ENCODE measurements at regions not wholly inside any gene's neighbourhood (a gene's known extent, or its start where the extent isn't known, plus 50 kb on each side); places are given as distances from the start of the nearest gene placed in this dataset.
A peak's percentile ranks its signal among the peaks of the same experiment; 100 is the strongest.

DNA sequence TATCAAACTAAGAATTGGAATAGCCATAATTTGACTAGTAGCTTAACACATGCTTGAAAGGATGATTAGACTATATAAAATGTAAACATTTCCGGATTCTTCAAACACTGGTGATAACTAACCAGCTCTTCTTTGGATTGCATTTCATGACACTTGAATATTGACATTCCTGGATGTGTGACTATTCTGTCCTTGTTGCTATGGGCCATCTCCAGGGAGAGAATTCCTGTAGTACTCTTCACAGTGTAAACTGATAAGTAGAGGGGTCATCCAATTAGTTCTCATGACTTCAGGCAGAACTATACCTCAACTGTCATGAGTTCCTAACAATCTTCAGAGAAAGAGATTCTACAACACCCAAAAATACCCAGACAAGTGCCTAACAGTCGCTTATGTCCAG is 1026.7 kb upstream of the TENM3 start:
- DNase-seq (ENCODE audit: low read depth) (no peak), FAIRE-seq (no peak)
- Histone ChIP-seq H3K4me3 (ENCODE audit: insufficient read depth, low read depth, low read length) (no peak overlapping the region), H3K4me2 (ENCODE audit: low read length) (no peak overlapping the region), H2AFZ (ENCODE audit: low read depth, low read length) (no peak overlapping the region), H4K20me1 (ENCODE audit: insufficient read depth, low read length) (no peaks in the 10 kb centered on the region), H3K36me3 (ENCODE audit: insufficient read depth, low read length) (no peaks in the 10 kb centered on the region), H3K9ac (ENCODE audit: low read length) (no peak overlapping the region), H3K4me1 (ENCODE audit: insufficient read depth, low read length) (no peaks in the 10 kb centered on the region), H3K79me2 (ENCODE audit: insufficient read depth, low read length) (no peaks in the 10 kb centered on the region), H3K9me3 (ENCODE audit: insufficient read depth, low read depth, low read length) (no peaks in the 10 kb centered on the region), H3K27me3 (ENCODE audit: insufficient read depth, low read length) (no peaks in the 10 kb centered on the region), H3K27ac (ENCODE audit: low read depth, low read length) (no peak overlapping the region)
- no peak overlapping the region for H3K4me3 Mint-ChIP-seq (ENCODE audit: unreplicated experiment)
- no peaks in the 10 kb centered on the region for H3K36me3 Mint-ChIP-seq (ENCODE audit: low read depth, unreplicated experiment)
- no peaks in the 10 kb centered on the region for H3K4me1 Mint-ChIP-seq (ENCODE audit: low read depth, unreplicated experiment)
- H3K27ac Mint-ChIP-seq (ENCODE audit: unreplicated experiment) = no peak overlapping the region
- peaks cover under 1% of the 10 kb centered on the region for H3K9me3 Mint-ChIP-seq (ENCODE audit: unreplicated experiment)
- no peaks in the 10 kb centered on the region for H3K27me3 Mint-ChIP-seq (ENCODE audit: low read depth, unreplicated experiment)
- TF ChIP-seq EZH2 (IDR thresholded peaks at IDR 0.05; ENCODE audit: insufficient read depth, low read length) = no peak
- TF ChIP-seq, protein P1, sequence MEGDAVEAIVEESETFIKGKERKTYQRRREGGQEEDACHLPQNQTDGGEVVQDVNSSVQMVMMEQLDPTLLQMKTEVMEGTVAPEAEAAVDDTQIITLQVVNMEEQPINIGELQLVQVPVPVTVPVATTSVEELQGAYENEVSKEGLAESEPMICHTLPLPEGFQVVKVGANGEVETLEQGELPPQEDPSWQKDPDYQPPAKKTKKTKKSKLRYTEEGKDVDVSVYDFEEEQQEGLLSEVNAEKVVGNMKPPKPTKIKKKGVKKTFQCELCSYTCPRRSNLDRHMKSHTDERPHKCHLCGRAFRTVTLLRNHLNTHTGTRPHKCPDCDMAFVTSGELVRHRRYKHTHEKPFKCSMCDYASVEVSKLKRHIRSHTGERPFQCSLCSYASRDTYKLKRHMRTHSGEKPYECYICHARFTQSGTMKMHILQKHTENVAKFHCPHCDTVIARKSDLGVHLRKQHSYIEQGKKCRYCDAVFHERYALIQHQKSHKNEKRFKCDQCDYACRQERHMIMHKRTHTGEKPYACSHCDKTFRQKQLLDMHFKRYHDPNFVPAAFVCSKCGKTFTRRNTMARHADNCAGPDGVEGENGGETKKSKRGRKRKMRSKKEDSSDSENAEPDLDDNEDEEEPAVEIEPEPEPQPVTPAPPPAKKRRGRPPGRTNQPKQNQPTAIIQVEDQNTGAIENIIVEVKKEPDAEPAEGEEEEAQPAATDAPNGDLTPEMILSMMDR (IDR thresholded peaks at IDR 0.05; ENCODE audit: insufficient read depth, low read depth, low read length) = no peak

DNA sequence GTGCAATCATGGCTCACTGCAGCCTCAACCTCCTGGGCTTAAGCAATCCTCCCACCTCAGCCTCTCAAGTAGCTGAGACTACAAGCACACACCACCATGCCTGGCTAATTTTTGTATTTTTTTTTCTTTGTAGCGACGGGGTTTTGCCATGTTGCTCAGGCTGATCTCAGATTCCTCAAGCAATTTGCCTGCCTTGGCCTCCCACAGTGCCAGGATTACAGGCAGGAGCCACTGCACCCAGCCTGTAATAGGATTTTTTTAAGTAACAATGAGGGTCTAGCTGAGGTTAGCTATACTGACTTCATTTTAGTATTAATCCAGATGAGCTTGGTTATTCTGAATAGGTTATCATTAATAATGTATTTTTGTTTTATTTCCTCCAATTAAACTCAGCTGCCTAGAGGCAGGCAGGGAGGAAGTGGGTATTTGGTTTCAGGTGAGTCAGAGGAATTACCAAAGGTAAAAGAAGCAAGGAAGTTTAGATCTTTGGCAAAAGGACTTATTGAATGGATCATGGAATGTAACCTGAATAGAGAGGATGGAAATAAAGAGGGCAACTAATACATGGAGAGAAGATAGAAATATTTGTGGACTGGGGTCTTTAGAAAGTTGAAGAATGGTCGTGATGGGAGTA is 1023.3 kb upstream of the TENM3 start:
- H3K4me2 ChIP-seq (ENCODE audit: low read length) = no peak overlapping the region
- no peaks in the 10 kb centered on the region for H3K9me3 ChIP-seq (ENCODE audit: insufficient read depth, low read depth, low read length)
- TF ChIP-seq, protein P1 (IDR thresholded peaks at IDR 0.05; ENCODE audit: insufficient read depth, low read depth, low read length) = no peak
- no peak for TF ChIP-seq EZH2 (IDR thresholded peaks at IDR 0.05; ENCODE audit: insufficient read depth, low read length)
- no peaks in the 10 kb centered on the region for H3K4me1 ChIP-seq (ENCODE audit: insufficient read depth, low read length)
- H3K79me2 ChIP-seq (ENCODE audit: insufficient read depth, low read length) = no peaks in the 10 kb centered on the region
- no peak for FAIRE-seq
- H3K27me3 ChIP-seq (ENCODE audit: insufficient read depth, low read length) = no peaks in the 10 kb centered on the region
- H3K27ac ChIP-seq (ENCODE audit: low read depth, low read length) = no peak overlapping the region
- H3K36me3 ChIP-seq (ENCODE audit: insufficient read depth, low read length) = no peaks in the 10 kb centered on the region
- H3K27ac Mint-ChIP-seq (ENCODE audit: unreplicated experiment) = no peak overlapping the region
- no peaks in the 10 kb centered on the region for H4K20me1 ChIP-seq (ENCODE audit: insufficient read depth, low read length)
- H3K9me3 Mint-ChIP-seq (ENCODE audit: unreplicated experiment) = no peaks in the 10 kb centered on the region
- H3K4me3 ChIP-seq (ENCODE audit: insufficient read depth, low read depth, low read length) = no peak overlapping the region
- no peak overlapping the region for H2AFZ ChIP-seq (ENCODE audit: low read depth, low read length)
- H3K4me1 Mint-ChIP-seq (ENCODE audit: low read depth, unreplicated experiment) = no peaks in the 10 kb centered on the region
- no peaks in the 10 kb centered on the region for H3K27me3 Mint-ChIP-seq (ENCODE audit: low read depth, unreplicated experiment)
- no peak for DNase-seq (ENCODE audit: low read depth)
- no peak overlapping the region for H3K4me3 Mint-ChIP-seq (ENCODE audit: unreplicated experiment)
- H3K9ac ChIP-seq (ENCODE audit: low read length) = no peak overlapping the region
- no peaks in the 10 kb centered on the region for H3K36me3 Mint-ChIP-seq (ENCODE audit: low read depth, unreplicated experiment)

DNA sequence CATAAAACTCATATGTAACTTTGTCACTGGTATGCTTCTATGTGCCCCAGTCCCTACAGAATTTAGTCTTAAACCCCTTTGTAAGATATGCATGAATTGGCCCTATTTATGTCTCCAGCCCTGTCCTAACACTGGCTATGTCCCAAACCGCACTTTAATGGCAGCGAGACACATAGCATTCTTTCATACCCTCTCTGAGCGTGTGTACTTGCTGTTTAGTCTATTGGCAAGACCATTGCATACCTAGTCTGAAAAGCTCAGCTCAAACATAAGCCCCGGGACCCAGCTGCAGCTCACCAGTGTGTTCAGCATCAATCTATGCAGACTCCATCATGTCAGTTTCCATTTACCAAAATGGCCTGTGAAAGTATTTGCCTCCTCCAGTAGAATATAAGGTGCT is 1018.4 kb upstream of the TENM3 start:
- Histone ChIP-seq H3K79me2 (ENCODE audit: insufficient read depth, low read length) (no peaks in the 10 kb centered on the region), H3K27ac (ENCODE audit: low read depth, low read length) (no peak overlapping the region), H3K4me2 (ENCODE audit: low read length) (no peak overlapping the region), H3K27me3 (ENCODE audit: insufficient read depth, low read length) (no peaks in the 10 kb centered on the region), H3K9ac (ENCODE audit: low read length) (no peak overlapping the region), H3K9me3 (ENCODE audit: insufficient read depth, low read depth, low read length) (no peaks in the 10 kb centered on the region), H4K20me1 (ENCODE audit: insufficient read depth, low read length) (no peaks in the 10 kb centered on the region), H2AFZ (ENCODE audit: low read depth, low read length) (no peak overlapping the region), H3K36me3 (ENCODE audit: insufficient read depth, low read length) (no peaks in the 10 kb centered on the region), H3K4me1 (ENCODE audit: insufficient read depth, low read length) (no peaks in the 10 kb centered on the region), H3K4me3 (ENCODE audit: insufficient read depth, low read depth, low read length) (no peak overlapping the region)
- H3K4me3 Mint-ChIP-seq (ENCODE audit: unreplicated experiment) = no peak overlapping the region
- no peak for TF ChIP-seq EZH2 (IDR thresholded peaks at IDR 0.05; ENCODE audit: insufficient read depth, low read length)
- TF ChIP-seq, protein P1 (IDR thresholded peaks at IDR 0.05; ENCODE audit: insufficient read depth, low read depth, low read length) = no peak
- FAIRE-seq = no peak
- no peaks in the 10 kb centered on the region for H3K9me3 Mint-ChIP-seq (ENCODE audit: unreplicated experiment)
- H3K36me3 Mint-ChIP-seq (ENCODE audit: low read depth, unreplicated experiment) = no peaks in the 10 kb centered on the region
- no peaks in the 10 kb centered on the region for H3K27me3 Mint-ChIP-seq (ENCODE audit: low read depth, unreplicated experiment)
- H3K27ac Mint-ChIP-seq (ENCODE audit: unreplicated experiment) = no peak overlapping the region
- H3K4me1 Mint-ChIP-seq (ENCODE audit: low read depth, unreplicated experiment) = no peaks in the 10 kb centered on the region
- peak; percentile 58 for DNase-seq (ENCODE audit: low read depth)
